HEK293 (cell line): ENCODE measurements at regions not wholly inside any gene's neighbourhood (a gene's known extent, or its start where the extent isn't known, plus 50 kb on each side); places are given as distances from the start of the nearest gene placed in this dataset.

ENCODE experiments used
- GLI4 ChIP-seq: fragments of 450-650 bp; formaldehyde crosslinking; IDR thresholded peaks from 2 replicates; pipeline ENCODE4 v1.5.1; 2016; ENCODE audit warnings: missing biosample characterization, missing genetic modification characterization
- KLF16 ChIP-seq: fragments of 450-650 bp; formaldehyde crosslinking; IDR thresholded peaks from 2 replicates; pipeline ENCODE4 v1.5.1; 2017; ENCODE audit warnings: missing biosample characterization, missing genetic modification characterization
- PATZ1 ChIP-seq: fragments of 450-650 bp; formaldehyde crosslinking; IDR thresholded peaks from 2 replicates; pipeline ENCODE4 v1.5.1; 2016; ENCODE audit warnings: missing biosample characterization, missing genetic modification characterization
- SETDB1 ChIP-seq: IDR thresholded peaks from one replicate; pipeline ENCODE4 v1.6.1; 2017; ENCODE audit warnings: mild to moderate bottlenecking, low read length, moderate library complexity, mixed read lengths; ENCODE audit not compliant: insufficient read length
- ZFHX2 ChIP-seq: fragments of 450-650 bp; formaldehyde crosslinking; conservative IDR thresholded peaks from 2 replicates; pipeline ENCODE4 v1.5.1; 2016; ENCODE audit warnings: missing biosample characterization, missing genetic modification characterization
- ZFP3 ChIP-seq: fragments of 450-650 bp; formaldehyde crosslinking; IDR thresholded peaks from 2 replicates; pipeline ENCODE4 v1.5.1; 2016; ENCODE audit warnings: low read depth, missing biosample characterization, missing genetic modification characterization
- ZNF596 ChIP-seq: fragments of 450-650 bp; IDR thresholded peaks from 2 replicates; pipeline ENCODE4 v1.5.0; 2018; ENCODE audit warnings: missing biosample characterization, mild to moderate bottlenecking, missing genetic modification characterization, moderate library complexity
- ZNF768 ChIP-seq: fragments of 450-650 bp; formaldehyde crosslinking; IDR thresholded peaks from 2 replicates; pipeline ENCODE4 v1.5.1; 2018; ENCODE audit warnings: missing biosample characterization, mild to moderate bottlenecking, missing genetic modification characterization
- TF ChIP-seq, protein P1 (sequence below): fragments of 450-650 bp; formaldehyde crosslinking; IDR thresholded peaks from 2 replicates; pipeline ENCODE4 v1.5.1; 2016; ENCODE audit warnings: missing biosample characterization, missing genetic modification characterization
- TF ChIP-seq, protein P2 (sequence below): fragments of 450-650 bp; formaldehyde crosslinking; IDR thresholded peaks from 2 replicates; pipeline ENCODE4 v1.5.1; 2016; ENCODE audit warnings: missing biosample characterization, missing genetic modification characterization, low read depth
- TF ChIP-seq, protein P3 (sequence below): fragments of 450-650 bp; formaldehyde crosslinking; IDR thresholded peaks from 2 replicates; pipeline ENCODE4 v1.5.1; 2016; ENCODE audit warnings: missing biosample characterization, missing genetic modification characterization, low read depth

DNA sequence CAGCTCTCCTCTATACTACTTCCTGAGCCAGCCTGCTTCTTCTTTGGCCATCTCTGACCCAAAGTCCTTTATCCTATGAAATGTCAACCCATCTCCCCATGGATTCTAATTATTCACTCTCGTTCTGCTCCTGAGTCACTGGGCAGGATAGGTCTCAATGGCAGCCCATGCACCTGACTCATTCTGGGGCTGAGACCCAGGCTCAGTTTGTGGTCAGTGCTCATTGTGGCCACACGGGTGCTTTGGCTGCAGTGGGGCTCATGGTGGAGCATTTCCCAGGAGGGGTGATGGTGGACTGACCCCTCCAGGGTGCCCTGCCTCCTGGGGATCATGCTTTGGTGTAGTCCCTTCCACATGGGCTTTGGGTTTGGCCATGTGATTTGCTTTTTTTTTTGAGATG, 154.8 kb upstream of the WSCD1 start:
- TF ChIP-seq, protein P1, sequence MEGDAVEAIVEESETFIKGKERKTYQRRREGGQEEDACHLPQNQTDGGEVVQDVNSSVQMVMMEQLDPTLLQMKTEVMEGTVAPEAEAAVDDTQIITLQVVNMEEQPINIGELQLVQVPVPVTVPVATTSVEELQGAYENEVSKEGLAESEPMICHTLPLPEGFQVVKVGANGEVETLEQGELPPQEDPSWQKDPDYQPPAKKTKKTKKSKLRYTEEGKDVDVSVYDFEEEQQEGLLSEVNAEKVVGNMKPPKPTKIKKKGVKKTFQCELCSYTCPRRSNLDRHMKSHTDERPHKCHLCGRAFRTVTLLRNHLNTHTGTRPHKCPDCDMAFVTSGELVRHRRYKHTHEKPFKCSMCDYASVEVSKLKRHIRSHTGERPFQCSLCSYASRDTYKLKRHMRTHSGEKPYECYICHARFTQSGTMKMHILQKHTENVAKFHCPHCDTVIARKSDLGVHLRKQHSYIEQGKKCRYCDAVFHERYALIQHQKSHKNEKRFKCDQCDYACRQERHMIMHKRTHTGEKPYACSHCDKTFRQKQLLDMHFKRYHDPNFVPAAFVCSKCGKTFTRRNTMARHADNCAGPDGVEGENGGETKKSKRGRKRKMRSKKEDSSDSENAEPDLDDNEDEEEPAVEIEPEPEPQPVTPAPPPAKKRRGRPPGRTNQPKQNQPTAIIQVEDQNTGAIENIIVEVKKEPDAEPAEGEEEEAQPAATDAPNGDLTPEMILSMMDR (tag by site-specific recombination), result no peak
- TF ChIP-seq GLI4 (tag by site-specific recombination), result no peak
- no peak for TF ChIP-seq ZFHX2 (tag by site-specific recombination)
- TF ChIP-seq, protein P2, sequence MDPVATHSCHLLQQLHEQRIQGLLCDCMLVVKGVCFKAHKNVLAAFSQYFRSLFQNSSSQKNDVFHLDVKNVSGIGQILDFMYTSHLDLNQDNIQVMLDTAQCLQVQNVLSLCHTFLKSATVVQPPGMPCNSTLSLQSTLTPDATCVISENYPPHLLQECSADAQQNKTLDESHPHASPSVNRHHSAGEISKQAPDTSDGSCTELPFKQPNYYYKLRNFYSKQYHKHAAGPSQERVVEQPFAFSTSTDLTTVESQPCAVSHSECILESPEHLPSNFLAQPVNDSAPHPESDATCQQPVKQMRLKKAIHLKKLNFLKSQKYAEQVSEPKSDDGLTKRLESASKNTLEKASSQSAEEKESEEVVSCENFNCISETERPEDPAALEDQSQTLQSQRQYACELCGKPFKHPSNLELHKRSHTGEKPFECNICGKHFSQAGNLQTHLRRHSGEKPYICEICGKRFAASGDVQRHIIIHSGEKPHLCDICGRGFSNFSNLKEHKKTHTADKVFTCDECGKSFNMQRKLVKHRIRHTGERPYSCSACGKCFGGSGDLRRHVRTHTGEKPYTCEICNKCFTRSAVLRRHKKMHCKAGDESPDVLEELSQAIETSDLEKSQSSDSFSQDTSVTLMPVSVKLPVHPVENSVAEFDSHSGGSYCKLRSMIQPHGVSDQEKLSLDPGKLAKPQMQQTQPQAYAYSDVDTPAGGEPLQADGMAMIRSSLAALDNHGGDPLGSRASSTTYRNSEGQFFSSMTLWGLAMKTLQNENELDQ (tag by site-specific recombination), result no peak
- no peak for TF ChIP-seq PATZ1
- TF ChIP-seq ZNF596 (tag by site-specific recombination), result no peak
- no peak for TF ChIP-seq ZNF768 (tag by site-specific recombination)
- no peak for TF ChIP-seq SETDB1
- TF ChIP-seq, protein P3, sequence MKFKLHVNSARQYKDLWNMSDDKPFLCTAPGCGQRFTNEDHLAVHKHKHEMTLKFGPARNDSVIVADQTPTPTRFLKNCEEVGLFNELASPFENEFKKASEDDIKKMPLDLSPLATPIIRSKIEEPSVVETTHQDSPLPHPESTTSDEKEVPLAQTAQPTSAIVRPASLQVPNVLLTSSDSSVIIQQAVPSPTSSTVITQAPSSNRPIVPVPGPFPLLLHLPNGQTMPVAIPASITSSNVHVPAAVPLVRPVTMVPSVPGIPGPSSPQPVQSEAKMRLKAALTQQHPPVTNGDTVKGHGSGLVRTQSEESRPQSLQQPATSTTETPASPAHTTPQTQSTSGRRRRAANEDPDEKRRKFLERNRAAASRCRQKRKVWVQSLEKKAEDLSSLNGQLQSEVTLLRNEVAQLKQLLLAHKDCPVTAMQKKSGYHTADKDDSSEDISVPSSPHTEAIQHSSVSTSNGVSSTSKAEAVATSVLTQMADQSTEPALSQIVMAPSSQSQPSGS (tag by site-specific recombination), result no peak
- TF ChIP-seq KLF16 (tag by site-specific recombination), result no peak
- TF ChIP-seq ZFP3 (tag by site-specific recombination), result no peak
